Esophagus muscularis mucosa (tissue), 3 donors: ENCODE measurements at regions not wholly inside any gene's neighbourhood (a gene's known extent, or its start where the extent isn't known, plus 50 kb on each side); places are given as distances from the start of the nearest gene placed in this dataset.

Experiments used
- CTCF ChIP-seq, 3 experiments: fragments of 200-600 bp in 2 of 3; fragments of 450-650 bp in 1 of 3; sonication (generic) in 2 of 3; IDR thresholded peaks; one replicate each; pipeline ENCODE4 v1.5.1; 2017 to 2019; ENCODE audit warnings: antibody characterized with exemption in 3 of 3, mild to moderate bottlenecking in 2 of 3, moderate library complexity in 1 of 3
- POLR2A ChIP-seq: fragments of 450-650 bp; IDR thresholded peaks from one replicate; pipeline ENCODE4 v1.6.1; 2017; ENCODE audit warnings: antibody characterized with exemption, moderate library complexity, mild to moderate bottlenecking, low read depth
- POLR2AphosphoS5 ChIP-seq, 2 donors: sonication (generic); formaldehyde crosslinking; IDR thresholded peaks; one replicate each; pipeline ENCODE4 v1.6.1; 2017; ENCODE audit warnings: antibody characterized with exemption in 2 of 2

DNA sequence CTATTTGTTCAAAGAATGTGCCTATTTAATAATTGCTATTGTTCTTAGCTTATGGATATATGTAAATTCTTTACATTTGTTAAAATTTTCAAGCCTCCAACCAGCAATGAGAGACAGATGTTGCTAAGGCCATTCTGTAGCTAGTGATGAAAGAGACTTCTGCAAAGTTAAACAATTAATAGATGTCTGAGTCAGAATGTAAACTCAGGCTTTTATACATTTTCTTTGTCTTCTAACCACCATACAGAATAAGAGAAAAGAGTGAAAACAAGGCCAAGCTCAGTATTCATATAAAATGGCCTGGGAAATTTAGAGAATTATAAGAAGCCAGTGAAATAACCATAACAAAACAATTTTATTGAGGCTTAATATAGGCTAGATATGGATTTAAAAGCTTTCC lies 1102.3 kb upstream of the SEL1L start:
- TF ChIP-seq CTCF (IDR thresholded peaks at IDR 0.05) (no peak), POLR2A (no peak), POLR2AphosphoS5 (IDR thresholded peaks at IDR 0.05) (no peak)
